Jurkat, Clone E6-1 (cell line): ENCODE measurements at regions not wholly inside any gene's neighbourhood (a gene's known extent, or its start where the extent isn't known, plus 50 kb on each side); places are given as distances from the start of the nearest gene placed in this dataset.
"Not testable (repeated sequence)": the region's sequence is repeated elsewhere in the genome, so short reads cannot be mapped to it uniquely, and the experiment has no call there.

Source experiments
- DNase-seq: peaks from one replicate; pipeline ENCODE4 v3.0.0-alpha.2; 2011; ENCODE audit warnings: low read depth, low spot score
- H3K4me3 ChIP-seq: 2 replicates; pipeline ENCODE4 v1.5.1; 2011; ENCODE audit warnings: mild to moderate bottlenecking, low read length, control low read depth, moderate library complexity

- no peak overlapping the region for H3K4me3 ChIP-seq
- DNase-seq = no peak
Measured at GRCh38 chr12:59077575-59078426, 157.5 kb upstream of the LRIG3 start.

GRCh38 chr12:59077153-59077552 lies 156.8 kb upstream of the LRIG3 start:
- DNase-seq = no peak
- no peak overlapping the region for H3K4me3 ChIP-seq

DNA sequence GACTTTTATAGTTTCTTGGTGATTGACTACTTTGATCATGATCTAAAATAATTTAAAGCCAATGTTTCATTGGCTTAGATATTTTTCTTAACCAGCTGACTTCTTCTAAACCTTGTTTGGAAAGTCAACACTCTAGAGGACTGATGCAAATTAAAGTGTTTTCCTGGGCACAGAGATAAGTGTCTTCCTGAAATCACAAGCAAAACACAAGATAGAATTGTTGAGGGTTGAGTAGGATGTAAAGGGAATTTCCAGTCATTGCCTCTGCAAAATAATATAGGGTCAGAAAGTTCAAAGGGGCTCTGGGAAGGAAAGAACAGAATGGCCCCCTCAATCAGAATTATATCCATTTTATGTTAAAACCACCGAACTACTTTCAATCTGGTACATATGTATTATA lies 156.3 kb upstream of the LRIG3 start:
- H3K4me3 ChIP-seq = no peak overlapping the region
- DNase-seq = no peak

- H3K4me3 ChIP-seq = no peak overlapping the region
- no peak for DNase-seq
Measured at GRCh38 chr12:59075968-59076490, 155.7 kb upstream of the LRIG3 start.

- no peak for DNase-seq
- no peak overlapping the region for H3K4me3 ChIP-seq
Measured at GRCh38 chr12:59075141-59075540, 154.8 kb upstream of the LRIG3 start.

DNA sequence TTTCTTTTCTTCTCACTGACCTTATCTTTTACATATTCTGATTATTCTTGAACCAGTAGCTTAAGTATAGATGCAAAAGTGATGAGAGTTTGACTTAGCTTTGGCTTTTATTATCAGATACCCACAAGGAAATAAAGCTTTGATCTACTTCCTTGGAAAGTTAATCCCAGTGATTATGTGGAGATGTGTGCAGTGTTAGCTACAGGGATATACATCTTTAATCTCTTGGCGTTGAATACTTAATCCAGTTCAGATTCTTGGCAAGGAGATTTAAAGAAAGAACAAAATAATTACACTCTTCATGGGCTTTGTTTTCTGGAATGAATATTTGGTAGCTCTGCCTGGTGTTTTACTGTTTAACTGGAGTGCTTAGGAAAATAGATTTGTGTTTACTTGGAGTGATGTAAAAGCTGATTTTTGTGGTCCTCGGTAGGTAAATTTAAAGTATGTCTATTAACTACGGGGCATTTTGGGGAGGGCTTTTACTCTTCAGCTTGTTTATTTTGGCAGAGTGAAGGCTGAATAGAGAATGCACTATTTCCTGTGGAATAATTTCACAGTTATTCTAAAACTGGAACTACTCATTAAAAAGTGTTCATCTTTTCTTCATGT lies 150.1 kb upstream of the LRIG3 start:
- no peak for DNase-seq
- H3K4me3 ChIP-seq = no peak overlapping the region

GRCh38 chr12:59069516-59069915 lies 149.2 kb upstream of the LRIG3 start:
- H3K4me3 ChIP-seq = no peak overlapping the region
- DNase-seq = no peak

DNA sequence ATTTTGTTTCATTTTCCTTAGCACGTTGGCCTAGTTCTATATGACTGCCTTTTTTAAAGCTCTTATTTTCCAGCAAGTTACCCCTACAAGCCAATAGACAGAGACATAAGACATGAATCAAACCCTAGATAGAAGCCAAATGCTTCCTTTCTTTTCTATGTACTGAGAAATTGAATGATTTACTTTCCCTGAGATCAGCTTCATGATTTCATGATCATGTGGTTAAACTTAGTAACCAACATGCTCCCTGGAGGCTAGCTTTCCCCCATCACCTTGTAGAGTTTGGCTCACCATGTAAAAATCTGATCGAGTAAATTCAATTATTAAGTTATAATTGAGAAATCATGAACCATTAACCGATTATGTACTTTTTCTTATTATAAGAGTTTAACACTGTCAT lies 148.1 kb upstream of the LRIG3 start:
- H3K4me3 ChIP-seq = no peak overlapping the region
- DNase-seq = no peak

- no peak for DNase-seq
Measured at GRCh38 chr12:59067083-59067482, 146.8 kb upstream of the LRIG3 start.

DNA sequence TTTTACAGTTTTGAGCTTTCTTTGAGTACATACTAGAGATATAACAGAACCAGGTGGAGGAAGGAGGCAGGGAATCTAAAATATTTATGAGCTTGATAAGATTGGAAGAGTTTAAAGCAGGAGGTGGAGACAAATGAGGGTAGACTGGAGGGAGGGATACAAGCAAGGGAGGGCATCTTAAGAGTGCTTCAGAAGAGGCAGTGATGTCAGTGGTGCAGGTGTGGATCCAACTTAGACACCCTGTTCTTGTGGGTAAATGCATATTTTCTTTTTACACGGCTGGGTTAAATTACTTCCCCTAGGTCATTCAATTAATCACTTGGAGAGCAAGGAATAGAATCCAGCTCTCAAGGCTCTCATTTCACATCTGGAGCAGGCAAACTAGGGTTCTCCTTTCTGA lies 146.1 kb upstream of the LRIG3 start:
- no peak overlapping the region for H3K4me3 ChIP-seq
- DNase-seq = no peak

More at GRCh38 chr12:59067083-59067482, 146.8 kb upstream of the LRIG3 start:
- H3K4me3 ChIP-seq = no peak overlapping the region

GRCh38 chr12:59059088-59059935 lies 139.0 kb upstream of the LRIG3 start:
- DNase-seq = no peak
- no peak overlapping the region for H3K4me3 ChIP-seq

GRCh38 chr12:59056966-59057365 lies 136.7 kb upstream of the LRIG3 start:
- DNase-seq = no peak
- H3K4me3 ChIP-seq = no peak overlapping the region

DNA sequence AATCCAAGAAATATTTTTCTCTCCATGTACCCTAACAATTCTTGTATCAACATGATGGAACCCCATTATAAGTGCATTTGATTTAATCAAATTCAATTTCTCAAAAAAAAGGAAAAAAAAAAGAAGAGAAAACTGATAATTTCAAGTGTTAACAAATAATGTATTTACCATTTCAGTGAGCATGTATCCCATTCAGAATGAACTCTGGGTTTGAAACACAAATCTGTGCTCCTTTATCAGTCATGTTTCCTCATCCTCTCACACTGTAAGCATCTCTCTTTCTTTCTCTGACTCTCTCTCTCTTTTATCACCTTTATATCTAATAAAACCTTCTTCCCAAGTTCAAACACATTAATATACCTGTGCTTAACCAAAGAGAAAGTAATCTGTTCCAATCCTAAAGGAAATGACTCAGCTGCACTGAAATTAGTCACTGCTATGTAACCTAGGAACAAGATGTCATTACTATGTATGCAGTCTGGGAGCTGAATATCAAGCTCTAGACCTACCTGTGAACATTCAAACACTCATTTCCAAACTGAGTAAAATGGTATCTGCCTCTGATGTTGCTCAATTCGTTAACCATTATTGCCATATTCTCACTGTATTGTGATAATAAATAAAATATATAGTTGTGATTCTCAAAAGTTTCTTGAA lies 135.0 kb upstream of the LRIG3 start:
- no peak overlapping the region for H3K4me3 ChIP-seq
- no peak for DNase-seq

GRCh38 chr12:59053266-59053899 lies 133.1 kb upstream of the LRIG3 start:
- not testable (repeated sequence) for H3K4me3 ChIP-seq, DNase-seq

DNA sequence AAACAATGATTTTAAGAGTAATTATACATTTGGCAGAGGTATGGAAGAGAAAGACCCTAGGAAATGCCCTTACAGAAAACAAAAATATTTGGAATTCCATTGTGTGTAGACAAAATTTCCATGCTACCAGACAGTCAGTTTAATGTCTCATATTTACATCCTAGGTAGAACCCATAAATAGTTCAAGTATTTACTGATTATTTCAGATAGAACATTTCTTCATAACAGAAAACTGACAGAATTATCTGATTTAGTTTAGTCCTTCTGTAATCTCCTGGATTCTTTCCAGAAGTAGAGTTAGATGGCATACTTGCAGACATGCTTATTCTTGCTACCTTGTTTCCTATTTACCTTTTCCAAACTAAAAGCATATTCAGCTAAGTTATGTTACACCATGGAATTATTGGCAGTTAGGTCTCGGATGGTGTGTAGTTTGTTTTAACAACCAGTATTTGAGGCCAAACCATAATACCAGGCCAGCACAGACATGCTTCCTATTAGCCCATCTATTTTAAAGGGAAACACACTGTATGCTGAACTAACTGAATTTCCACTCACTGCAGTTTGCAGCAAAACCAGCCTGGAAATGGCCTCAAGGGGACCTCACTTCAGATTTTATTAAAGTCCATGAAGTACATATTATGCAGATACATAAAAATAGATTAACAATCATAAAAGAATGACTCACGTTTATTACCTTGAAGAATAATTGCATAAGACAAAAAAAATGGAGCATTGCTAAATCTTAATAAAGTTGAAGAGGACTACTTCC lies 126.6 kb upstream of the LRIG3 start:
- H3K4me3 ChIP-seq = no peak overlapping the region
- no peak for DNase-seq

- no peak overlapping the region for H3K4me3 ChIP-seq
Measured at GRCh38 chr12:59044791-59045190, 124.5 kb upstream of the LRIG3 start.

GRCh38 chr12:59041241-59042121 lies 121.2 kb upstream of the LRIG3 start:
- no peak for DNase-seq
- H3K4me3 ChIP-seq = no peak overlapping the region

More at GRCh38 chr12:59044791-59045190, 124.5 kb upstream of the LRIG3 start:
- DNase-seq = no peak
